ENCODE measurements at regions not wholly inside any gene's neighbourhood (a gene's known extent, or its start where the extent isn't known, plus 50 kb on each side); places are given as distances from the start of the nearest gene placed in this dataset.

- Mint-ChIP-seq H3K4me3 (no peak overlapping the region), H3K36me3 (no peaks in the 10 kb centered on the region), H3K27me3 (peaks cover 24% of the 10 kb centered on the region), H3K4me1 (no peaks in the 10 kb centered on the region), H3K27ac (no peak overlapping the region), H3K9me3 (no peaks in the 10 kb centered on the region)
- no peak for DNase-seq
These were observed 146.5 kb downstream of the SYK start for GRCh38 chr9:90948156-90948555.

GRCh38 chr9:90950600-90950999, 149.0 kb downstream of the SYK start:
- H3K27ac Mint-ChIP-seq = no peak overlapping the region
- no peaks in the 10 kb centered on the region for H3K9me3 Mint-ChIP-seq
- no peaks in the 10 kb centered on the region for H3K4me1 Mint-ChIP-seq
- H3K4me3 Mint-ChIP-seq = no peak overlapping the region
- DNase-seq = no peak
- H3K27me3 Mint-ChIP-seq = peaks cover 19% of the 10 kb centered on the region
- H3K36me3 Mint-ChIP-seq = no peaks in the 10 kb centered on the region

GRCh38 chr9:90953200-90953599, 151.6 kb downstream of the SYK start:
- Mint-ChIP-seq H3K4me1 (no peaks in the 10 kb centered on the region), H3K36me3 (no peaks in the 10 kb centered on the region), H3K27me3 (peaks cover 10% of the 10 kb centered on the region), H3K9me3 (no peaks in the 10 kb centered on the region), H3K27ac (no peak overlapping the region), H3K4me3 (no peak overlapping the region)
- no peak for DNase-seq

- Mint-ChIP-seq H3K27ac (no peak overlapping the region), H3K9me3 (no peaks in the 10 kb centered on the region), H3K4me3 (no peak overlapping the region), H3K4me1 (no peaks in the 10 kb centered on the region), H3K36me3 (no peaks in the 10 kb centered on the region), H3K27me3 (peaks cover 10% of the 10 kb centered on the region)
- no peak for DNase-seq
These were observed 152.2 kb downstream of the SYK start for GRCh38 chr9:90953805-90954204.

GRCh38 chr9:90956026-90956810, 154.6 kb downstream of the SYK start:
- Mint-ChIP-seq H3K4me1 (no peaks in the 10 kb centered on the region), H3K27me3 (peaks cover 15% of the 10 kb centered on the region), H3K36me3 (no peaks in the 10 kb centered on the region), H3K27ac (no peak overlapping the region), H3K4me3 (no peak overlapping the region), H3K9me3 (no peaks in the 10 kb centered on the region)
- no peak for DNase-seq

- H3K36me3 Mint-ChIP-seq = no peaks in the 10 kb centered on the region
- no peak overlapping the region for H3K27ac Mint-ChIP-seq
- no peak for DNase-seq
- no peaks in the 10 kb centered on the region for H3K9me3 Mint-ChIP-seq
- no peaks in the 10 kb centered on the region for H3K4me1 Mint-ChIP-seq
- H3K4me3 Mint-ChIP-seq = no peak overlapping the region
- H3K27me3 Mint-ChIP-seq = peaks cover 8% of the 10 kb centered on the region
These were observed 156.7 kb downstream of the SYK start for GRCh38 chr9:90958328-90958727.

GRCh38 chr9:90960941-90961340, 159.3 kb downstream of the SYK start:
- DNase-seq = no peak
- Mint-ChIP-seq H3K9me3 (no peaks in the 10 kb centered on the region), H3K36me3 (no peaks in the 10 kb centered on the region), H3K27ac (no peak overlapping the region), H3K4me3 (no peak overlapping the region), H3K27me3 (peaks cover 14% of the 10 kb centered on the region), H3K4me1 (peaks cover 4% of the 10 kb centered on the region)

GRCh38 chr9:90961375-90961774, 159.8 kb downstream of the SYK start:
- H3K27me3 Mint-ChIP-seq = peaks cover 14% of the 10 kb centered on the region
- no peak for DNase-seq
- H3K27ac Mint-ChIP-seq = no peak overlapping the region
- no peaks in the 10 kb centered on the region for H3K9me3 Mint-ChIP-seq
- H3K4me1 Mint-ChIP-seq = peaks cover 4% of the 10 kb centered on the region
- no peak overlapping the region for H3K4me3 Mint-ChIP-seq
- no peaks in the 10 kb centered on the region for H3K36me3 Mint-ChIP-seq

GRCh38 chr9:90964101-90965020, 162.7 kb downstream of the SYK start:
- H3K27me3 Mint-ChIP-seq = peaks cover 14% of the 10 kb centered on the region
- H3K4me3 Mint-ChIP-seq = no peak overlapping the region

GRCh38 chr9:90965226-90966030, 163.8 kb downstream of the SYK start:
- Mint-ChIP-seq H3K9me3 (no peaks in the 10 kb centered on the region), H3K27me3 (peaks cover 9% of the 10 kb centered on the region), H3K4me1 (peaks cover 8% of the 10 kb centered on the region), H3K4me3 (no peak overlapping the region), H3K36me3 (no peaks in the 10 kb centered on the region), H3K27ac (no peak overlapping the region)
- no peak for DNase-seq

More at GRCh38 chr9:90964101-90965020, 162.7 kb downstream of the SYK start:
- no peaks in the 10 kb centered on the region for H3K36me3 Mint-ChIP-seq
- DNase-seq = no peak
- H3K9me3 Mint-ChIP-seq = no peaks in the 10 kb centered on the region
- peaks cover 8% of the 10 kb centered on the region for H3K4me1 Mint-ChIP-seq
- no peak overlapping the region for H3K27ac Mint-ChIP-seq

GRCh38 chr9:90966031-90966290, 164.3 kb downstream of the SYK start:
- Mint-ChIP-seq H3K27me3 (peaks cover 9% of the 10 kb centered on the region), H3K4me3 (no peak overlapping the region), H3K9me3 (no peaks in the 10 kb centered on the region), H3K36me3 (no peaks in the 10 kb centered on the region), H3K4me1 (peaks cover 8% of the 10 kb centered on the region), H3K27ac (no peak overlapping the region)
- no peak for DNase-seq

- Mint-ChIP-seq H3K4me3 (no peak overlapping the region), H3K27me3 (peaks cover 9% of the 10 kb centered on the region), H3K36me3 (no peaks in the 10 kb centered on the region), H3K27ac (no peak overlapping the region), H3K9me3 (no peaks in the 10 kb centered on the region), H3K4me1 (peaks cover 8% of the 10 kb centered on the region)
- no peak for DNase-seq
These were observed 165.0 kb downstream of the SYK start for GRCh38 chr9:90966480-90967144.

GRCh38 chr9:90967145-90967538, 165.5 kb downstream of the SYK start:
- Mint-ChIP-seq H3K36me3 (no peaks in the 10 kb centered on the region), H3K4me3 (no peak overlapping the region), H3K27ac (no peak overlapping the region), H3K4me1 (peaks cover 8% of the 10 kb centered on the region), H3K27me3 (peaks cover 9% of the 10 kb centered on the region), H3K9me3 (no peaks in the 10 kb centered on the region)
- DNase-seq = no peak

- Mint-ChIP-seq H3K36me3 (no peaks in the 10 kb centered on the region), H3K4me1 (peaks cover 8% of the 10 kb centered on the region), H3K4me3 (no peak overlapping the region), H3K9me3 (no peaks in the 10 kb centered on the region), H3K27ac (no peak overlapping the region), H3K27me3 (peaks cover 9% of the 10 kb centered on the region)
- DNase-seq = no peak
These were observed 167.5 kb downstream of the SYK start for GRCh38 chr9:90969021-90969675.

All from activated naive CD8-positive, alpha-beta T cell treated with anti-CD3 and anti-CD28 coated beads for 36 hours (primary cell).